ENCODE measurements at regions not wholly inside any gene's neighbourhood (a gene's known extent, or its start where the extent isn't known, plus 50 kb on each side); places are given as distances from the start of the nearest gene placed in this dataset.

DNA sequence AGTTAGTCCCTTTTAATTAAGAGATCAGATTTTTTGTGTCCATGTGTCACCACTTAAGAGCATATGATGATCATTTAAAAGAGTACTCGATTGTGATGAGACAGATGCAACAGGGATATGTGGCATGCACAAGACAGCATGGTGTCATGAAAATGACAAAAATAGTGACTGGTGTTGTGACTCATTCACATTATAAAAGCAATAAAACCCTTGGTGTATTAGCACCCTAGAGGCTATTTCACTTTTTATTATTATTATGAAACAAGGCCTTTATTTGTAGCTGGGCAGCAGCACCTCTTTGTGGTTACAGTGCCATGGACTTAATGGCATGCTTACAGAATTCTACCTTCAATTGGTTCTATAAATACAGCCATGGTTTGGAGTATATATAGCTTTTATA is 1296.0 kb upstream of the ZEB2 start:
- H3K4me1 Mint-ChIP-seq: no peaks in the 10 kb centered on the region
- no peaks in the 10 kb centered on the region for H3K36me3 Mint-ChIP-seq (ENCODE audit: low read depth)
- H3K9me3 ChIP-seq (ENCODE audit: control insufficient read depth, low read length, poor library complexity, severe bottlenecking): no peaks in the 10 kb centered on the region
- DNase-seq (no peak), ATAC-seq (no peak)
- H3K27me3 Mint-ChIP-seq: no peaks in the 10 kb centered on the region
- no peak overlapping the region for H3K27ac Mint-ChIP-seq
- H3K4me3 Mint-ChIP-seq: no peak overlapping the region

DNA sequence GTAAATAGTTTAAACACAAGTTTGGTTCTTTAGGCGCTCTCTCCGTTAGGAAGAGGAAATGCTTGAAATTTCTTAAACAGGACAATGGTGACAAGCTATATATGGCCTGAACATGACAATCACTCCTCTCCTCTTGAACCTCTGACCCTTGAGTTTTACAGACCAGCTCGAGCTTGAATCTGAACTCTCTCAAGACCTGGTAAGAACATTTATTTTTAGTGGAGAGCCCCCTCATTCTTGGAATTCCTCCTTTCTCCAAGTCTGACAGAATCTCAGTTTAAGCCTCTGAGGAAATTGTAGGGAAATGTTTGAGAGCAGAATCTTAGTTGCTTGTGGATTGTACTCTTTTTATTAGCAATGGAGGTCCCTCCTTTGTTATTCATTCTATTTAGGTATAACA is 1293.6 kb upstream of the ZEB2 start:
- Mint-ChIP-seq H3K4me3 (no peak overlapping the region), H3K4me1 (no peaks in the 10 kb centered on the region), H3K36me3 (ENCODE audit: low read depth) (no peaks in the 10 kb centered on the region), H3K27me3 (no peaks in the 10 kb centered on the region), H3K27ac (no peak overlapping the region)
- no peaks in the 10 kb centered on the region for H3K9me3 ChIP-seq (ENCODE audit: control insufficient read depth, low read length, poor library complexity, severe bottlenecking)
- DNase-seq (no peak), ATAC-seq (no peak)

DNA sequence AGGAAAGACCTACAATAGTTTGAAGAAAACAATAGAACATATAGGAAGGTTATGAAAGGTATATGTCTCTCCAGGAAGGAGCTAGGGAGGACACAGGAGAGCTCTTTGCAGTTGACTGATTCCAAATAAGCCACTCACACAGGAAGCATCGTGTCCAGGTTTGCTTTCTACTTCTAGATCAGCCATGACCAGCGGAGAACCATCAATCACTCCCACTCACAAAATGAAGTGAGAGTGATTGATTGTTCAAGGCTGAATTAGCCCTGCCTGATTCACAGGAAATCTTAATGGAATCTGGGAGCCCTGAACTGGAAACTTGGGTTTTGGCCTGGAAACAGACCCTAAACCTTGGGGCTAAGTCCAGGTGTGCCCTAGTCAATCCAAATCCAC is 1292.2 kb upstream of the ZEB2 start:
- Mint-ChIP-seq H3K27me3 (no peaks in the 10 kb centered on the region), H3K27ac (no peak overlapping the region), H3K36me3 (ENCODE audit: low read depth) (no peaks in the 10 kb centered on the region), H3K4me1 (no peaks in the 10 kb centered on the region), H3K4me3 (no peak overlapping the region)
- no peak for DNase-seq
- ATAC-seq: no peak
- no peaks in the 10 kb centered on the region for H3K9me3 ChIP-seq (ENCODE audit: control insufficient read depth, low read length, poor library complexity, severe bottlenecking)

DNA sequence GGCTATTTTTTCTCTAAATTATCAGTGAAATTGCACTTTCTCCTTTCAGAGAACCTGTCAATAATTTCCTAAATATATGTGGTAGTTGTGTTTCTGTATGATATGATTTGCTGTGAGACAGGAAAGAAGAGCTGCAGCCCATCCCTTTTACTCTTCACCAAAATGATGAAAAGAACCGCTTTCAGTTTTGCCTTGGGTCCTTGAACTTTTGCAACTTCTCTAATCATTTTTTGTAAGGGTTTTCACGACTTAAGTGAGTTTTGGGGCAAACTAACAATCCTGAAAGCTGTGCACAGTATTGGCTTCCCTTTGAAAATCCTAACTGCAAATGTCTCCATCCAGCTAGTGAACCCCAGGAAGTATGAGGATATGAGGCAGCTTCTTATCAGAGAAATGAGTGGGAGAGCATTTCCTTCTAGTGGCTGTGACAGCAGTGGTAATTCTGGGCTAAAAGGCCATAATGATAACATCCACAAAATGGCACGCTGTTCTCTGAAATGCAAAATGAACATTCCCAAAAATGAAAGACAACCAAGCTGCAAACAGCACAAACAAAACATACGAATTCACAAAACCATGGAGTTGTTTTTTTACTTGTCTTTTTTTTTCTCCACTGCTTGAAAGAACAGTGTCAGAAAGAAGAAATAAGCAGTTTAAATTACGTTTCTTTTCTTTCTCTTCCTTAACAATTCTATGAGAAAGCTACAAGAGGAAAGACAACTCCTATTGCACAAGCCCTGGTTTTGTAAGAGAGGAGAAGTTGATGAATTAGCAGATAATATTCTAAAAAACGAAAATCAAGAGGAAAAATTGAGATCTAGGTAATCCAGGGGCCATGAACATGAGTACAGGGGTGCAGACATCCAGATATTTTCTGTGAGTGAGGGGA is 1291.6 kb upstream of the ZEB2 start:
- H3K27ac Mint-ChIP-seq: no peak overlapping the region
- ATAC-seq (no peak), DNase-seq (no peak)
- H3K36me3 Mint-ChIP-seq (ENCODE audit: low read depth): no peaks in the 10 kb centered on the region
- no peaks in the 10 kb centered on the region for H3K27me3 Mint-ChIP-seq
- no peaks in the 10 kb centered on the region for H3K9me3 ChIP-seq (ENCODE audit: control insufficient read depth, low read length, poor library complexity, severe bottlenecking)
- no peak overlapping the region for H3K4me3 Mint-ChIP-seq
- H3K4me1 Mint-ChIP-seq: no peaks in the 10 kb centered on the region

DNA sequence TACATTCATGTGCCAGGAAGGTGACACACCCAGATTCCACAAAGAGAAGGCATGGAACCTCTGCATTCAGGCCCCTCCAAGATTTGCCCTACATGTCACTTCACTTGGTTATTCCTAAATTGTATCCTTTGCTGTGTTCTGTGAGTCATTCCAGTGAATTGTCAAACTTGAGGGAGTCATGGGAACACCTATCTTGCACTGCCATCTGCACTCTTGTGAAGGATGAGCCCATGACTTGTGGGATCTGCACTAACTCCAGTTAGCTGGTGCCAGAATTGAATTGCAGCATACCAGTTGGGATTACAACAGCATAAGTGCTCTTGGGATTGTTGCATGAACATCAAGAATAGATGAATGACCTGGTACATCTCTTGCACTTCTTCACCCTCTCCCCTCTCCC is 1288.0 kb upstream of the ZEB2 start:
- Mint-ChIP-seq H3K27me3 (no peaks in the 10 kb centered on the region), H3K36me3 (ENCODE audit: low read depth) (no peaks in the 10 kb centered on the region), H3K27ac (no peak overlapping the region), H3K4me3 (no peak overlapping the region), H3K4me1 (no peaks in the 10 kb centered on the region)
- no peaks in the 10 kb centered on the region for H3K9me3 ChIP-seq (ENCODE audit: control insufficient read depth, low read length, poor library complexity, severe bottlenecking)
- ATAC-seq: no peak
- no peak for DNase-seq

DNA sequence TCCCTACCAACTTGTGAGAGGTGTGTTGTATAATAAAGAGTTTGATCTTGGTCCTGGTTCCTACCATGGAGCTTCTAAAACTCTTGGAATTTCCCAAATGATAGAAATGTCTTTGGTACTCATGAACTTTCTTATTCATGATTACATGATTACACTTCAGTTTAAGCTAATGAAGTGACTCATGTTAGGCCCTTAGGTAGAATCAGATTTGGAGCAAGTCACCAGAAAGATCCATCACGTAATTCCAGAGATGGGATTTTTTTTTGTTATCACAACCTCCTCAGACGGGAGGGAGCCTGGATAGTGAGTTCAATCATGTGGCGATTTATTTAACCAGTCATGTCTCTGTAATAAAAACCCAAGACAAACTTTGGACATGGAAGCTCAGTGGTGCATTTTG is 1287.6 kb upstream of the ZEB2 start:
- no peak for ATAC-seq
- H3K4me3 Mint-ChIP-seq: no peak overlapping the region
- H3K36me3 Mint-ChIP-seq (ENCODE audit: low read depth): no peaks in the 10 kb centered on the region

DNA sequence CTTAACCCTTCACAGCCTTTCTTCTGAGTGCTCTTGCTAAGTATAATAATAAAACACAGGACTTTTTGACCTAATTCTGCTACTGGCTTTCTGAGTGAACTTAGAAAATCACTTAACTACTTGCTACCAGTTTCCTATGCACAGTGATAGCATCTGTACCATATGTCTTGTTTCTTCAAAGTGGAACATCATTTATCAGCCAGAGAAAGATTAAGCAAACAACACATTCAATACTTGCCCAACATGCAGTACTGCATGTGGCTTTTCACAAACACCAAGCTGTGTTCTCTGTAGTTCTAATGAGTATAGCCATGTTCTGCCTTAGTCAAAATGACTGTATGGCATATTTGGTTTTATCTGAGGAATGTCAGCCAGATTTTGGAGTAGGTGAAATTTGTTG is 1286.6 kb upstream of the ZEB2 start:
- no peaks in the 10 kb centered on the region for H3K4me1 Mint-ChIP-seq
- no peak overlapping the region for H3K27ac Mint-ChIP-seq
- DNase-seq: no peak
- no peaks in the 10 kb centered on the region for H3K27me3 Mint-ChIP-seq
- no peak overlapping the region for H3K4me3 Mint-ChIP-seq
- no peak for ATAC-seq
- no peaks in the 10 kb centered on the region for H3K9me3 ChIP-seq (ENCODE audit: control insufficient read depth, low read length, poor library complexity, severe bottlenecking)
- H3K36me3 Mint-ChIP-seq (ENCODE audit: low read depth): no peaks in the 10 kb centered on the region

More for the DNA sequence above, 1287.6 kb upstream of the ZEB2 start:
- DNase-seq: no peak
- no peaks in the 10 kb centered on the region for H3K27me3 Mint-ChIP-seq
- H3K27ac Mint-ChIP-seq: no peak overlapping the region
- no peaks in the 10 kb centered on the region for H3K4me1 Mint-ChIP-seq
- no peaks in the 10 kb centered on the region for H3K9me3 ChIP-seq (ENCODE audit: control insufficient read depth, low read length, poor library complexity, severe bottlenecking)

DNA sequence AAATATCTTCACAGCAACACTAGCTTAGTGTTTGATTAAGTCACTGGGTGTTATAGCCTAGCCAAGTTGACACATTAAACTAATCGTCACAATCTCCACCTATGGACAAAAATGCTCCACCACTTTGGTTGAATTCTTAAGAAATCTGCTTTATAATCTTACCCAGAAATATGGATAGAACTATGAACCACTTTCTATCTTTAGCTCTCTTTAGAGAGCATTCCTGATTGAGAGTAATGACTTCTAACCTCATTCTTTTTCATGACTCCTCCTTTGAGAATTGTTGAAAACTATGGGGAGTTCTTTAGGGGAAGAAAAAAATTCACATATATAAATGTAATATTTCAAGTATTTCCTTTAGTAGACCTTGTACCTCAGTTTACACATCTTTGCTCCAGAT is 1282.2 kb upstream of the ZEB2 start:
- H3K4me1 Mint-ChIP-seq: no peaks in the 10 kb centered on the region
- no peaks in the 10 kb centered on the region for H3K9me3 ChIP-seq (ENCODE audit: control insufficient read depth, low read length, poor library complexity, severe bottlenecking)
- no peak overlapping the region for H3K4me3 Mint-ChIP-seq
- no peaks in the 10 kb centered on the region for H3K27me3 Mint-ChIP-seq
- ATAC-seq (no peak), DNase-seq (no peak)
- H3K27ac Mint-ChIP-seq: no peak overlapping the region
- no peaks in the 10 kb centered on the region for H3K36me3 Mint-ChIP-seq (ENCODE audit: low read depth)

DNA sequence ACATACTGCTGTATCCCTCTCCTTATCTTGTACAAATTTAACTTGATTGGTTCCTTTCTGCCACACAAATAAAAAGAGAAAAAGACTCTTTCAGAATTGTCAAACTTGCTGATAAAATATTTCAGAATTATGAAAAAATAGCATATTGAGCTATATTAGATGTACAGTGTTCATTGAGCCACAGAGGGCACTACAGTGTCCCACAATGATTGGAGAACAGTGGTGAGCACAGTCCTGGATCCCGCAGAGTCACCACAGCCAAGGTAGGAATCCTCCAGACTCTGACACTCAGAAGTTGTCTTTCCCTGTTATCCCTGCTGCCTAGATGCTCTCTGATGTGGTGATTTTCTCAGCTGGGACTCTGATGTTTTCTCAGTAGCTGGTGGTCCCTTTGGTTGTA is 1281.3 kb upstream of the ZEB2 start:
- ATAC-seq (no peak), DNase-seq (no peak)
- H3K27me3 Mint-ChIP-seq: no peaks in the 10 kb centered on the region
- no peak overlapping the region for H3K27ac Mint-ChIP-seq
- H3K9me3 ChIP-seq (ENCODE audit: control insufficient read depth, low read length, poor library complexity, severe bottlenecking): no peaks in the 10 kb centered on the region
- H3K4me3 Mint-ChIP-seq: no peak overlapping the region
- H3K36me3 Mint-ChIP-seq (ENCODE audit: low read depth): no peaks in the 10 kb centered on the region
- H3K4me1 Mint-ChIP-seq: no peaks in the 10 kb centered on the region

DNA sequence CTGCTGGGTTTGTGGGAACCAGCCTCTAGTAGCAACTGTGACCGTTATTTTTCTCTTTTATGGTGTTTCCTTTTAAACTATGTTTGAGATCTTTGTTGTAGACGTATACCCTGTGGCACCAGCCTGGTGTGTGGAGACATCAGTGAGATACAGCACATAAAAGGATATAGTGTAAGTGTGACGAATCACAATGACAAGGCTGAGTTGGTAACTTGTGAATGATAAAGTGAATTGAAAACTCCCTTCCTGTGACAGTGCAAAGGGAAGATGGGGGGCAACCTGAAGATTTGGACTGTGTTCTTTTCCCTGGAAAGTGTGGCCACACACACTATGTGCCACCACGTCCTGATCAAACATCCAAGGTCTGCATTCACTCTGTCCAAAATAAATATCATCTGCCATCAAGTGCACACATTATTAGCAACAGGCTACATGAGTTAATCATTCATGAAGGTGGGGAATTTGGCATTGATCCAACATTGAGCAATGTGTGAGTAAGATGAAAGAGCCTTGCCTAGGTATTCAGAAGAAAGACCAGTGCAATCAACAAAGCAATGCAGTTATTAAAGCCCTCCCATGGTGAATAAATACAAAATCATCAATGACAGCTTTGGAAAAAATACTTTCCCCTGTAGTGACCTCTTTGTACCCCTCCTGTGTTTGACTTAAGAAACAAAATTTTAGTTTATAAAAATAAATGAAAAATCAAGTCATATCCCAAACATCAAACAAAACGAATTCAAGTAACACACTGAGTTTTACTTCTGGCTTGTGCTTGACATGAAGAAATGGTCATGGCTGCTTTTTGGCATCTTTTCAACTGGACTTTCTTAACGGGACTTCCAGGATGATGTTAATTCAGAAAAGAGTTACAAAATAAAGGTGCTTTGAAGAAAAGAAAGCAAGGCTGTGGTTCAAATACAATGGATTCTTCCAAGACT is 1280.5 kb upstream of the ZEB2 start:
- Mint-ChIP-seq H3K27me3 (no peaks in the 10 kb centered on the region), H3K36me3 (ENCODE audit: low read depth) (no peaks in the 10 kb centered on the region), H3K4me1 (no peaks in the 10 kb centered on the region), H3K27ac (no peak overlapping the region), H3K4me3 (no peak overlapping the region)
- ATAC-seq (no peak), DNase-seq (no peak)
- no peaks in the 10 kb centered on the region for H3K9me3 ChIP-seq (ENCODE audit: control insufficient read depth, low read length, poor library complexity, severe bottlenecking)

DNA sequence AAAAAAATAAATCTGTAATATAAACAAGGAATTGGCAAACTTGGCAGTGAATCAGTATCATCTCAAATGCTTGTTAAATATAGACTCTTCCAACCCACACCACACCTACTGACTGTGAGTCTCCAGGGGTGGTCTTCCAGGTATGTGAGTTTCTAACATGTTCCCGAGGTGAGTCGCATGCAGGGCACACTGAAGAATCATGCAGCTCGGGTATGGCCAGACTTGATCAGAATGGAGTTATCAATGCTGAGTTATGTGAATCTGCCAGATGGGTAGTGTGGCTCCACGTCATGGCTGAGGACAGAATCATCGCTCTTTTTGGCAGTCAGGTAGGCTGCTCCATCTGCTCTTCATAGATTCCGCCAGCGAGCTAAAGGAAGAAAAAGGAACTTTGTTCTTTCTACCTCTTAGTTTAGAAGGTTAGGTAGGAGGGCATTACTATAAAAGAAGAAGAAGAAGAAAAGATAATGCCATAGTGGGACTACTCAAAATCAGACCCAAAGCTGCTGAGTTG is 1279.7 kb upstream of the ZEB2 start:
- no peaks in the 10 kb centered on the region for H3K36me3 Mint-ChIP-seq (ENCODE audit: low read depth)

DNA sequence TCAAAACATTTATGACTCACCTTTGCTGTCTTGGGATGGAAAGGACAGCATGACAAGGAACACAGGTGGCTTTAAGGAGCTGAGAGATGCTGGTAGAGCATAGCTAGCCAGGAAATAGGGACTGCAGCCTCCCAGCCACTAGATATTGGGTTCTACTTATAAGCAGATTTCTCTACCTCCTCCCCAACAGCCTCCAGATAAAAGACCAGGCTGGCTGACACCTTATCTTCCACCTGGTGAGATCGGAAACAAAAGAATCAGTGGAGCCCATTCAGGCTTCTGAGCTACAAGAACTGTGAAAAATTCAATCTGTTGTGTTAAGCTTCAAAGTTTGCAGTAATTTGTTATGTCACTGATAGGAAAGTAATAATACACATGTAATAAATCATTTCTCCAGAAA is 1278.5 kb upstream of the ZEB2 start:
- H3K4me1 Mint-ChIP-seq: no peaks in the 10 kb centered on the region

More for the DNA sequence above, 1279.7 kb upstream of the ZEB2 start:
- H3K9me3 ChIP-seq (ENCODE audit: control insufficient read depth, low read length, poor library complexity, severe bottlenecking): no peaks in the 10 kb centered on the region
- H3K27ac Mint-ChIP-seq: no peak overlapping the region
- no peaks in the 10 kb centered on the region for H3K4me1 Mint-ChIP-seq
- H3K4me3 Mint-ChIP-seq: no peak overlapping the region
- H3K27me3 Mint-ChIP-seq: no peaks in the 10 kb centered on the region
- no peak for ATAC-seq
- DNase-seq: no peak

DNA sequence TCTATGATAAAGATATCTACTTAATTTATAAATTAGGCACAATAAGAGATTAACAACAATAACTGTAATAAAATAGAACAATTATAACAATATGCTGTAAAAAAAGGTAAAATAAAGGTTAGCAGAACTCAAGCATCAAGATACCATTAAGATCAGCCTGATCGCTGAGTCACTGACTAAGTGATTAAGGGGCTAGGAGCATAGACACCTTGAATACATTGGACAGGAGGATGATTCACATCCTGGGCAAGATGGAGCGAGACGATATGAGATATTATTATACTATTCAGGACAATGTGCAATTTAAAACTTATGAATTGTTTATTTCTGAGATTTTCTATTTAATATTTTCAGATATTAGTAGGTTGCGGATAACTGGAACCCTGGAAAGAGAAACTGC is 1277.8 kb upstream of the ZEB2 start:
- Mint-ChIP-seq H3K27me3 (no peaks in the 10 kb centered on the region), H3K27ac (no peak overlapping the region), H3K36me3 (ENCODE audit: low read depth) (no peaks in the 10 kb centered on the region), H3K4me3 (no peak overlapping the region), H3K4me1 (no peaks in the 10 kb centered on the region)
- no peaks in the 10 kb centered on the region for H3K9me3 ChIP-seq (ENCODE audit: control insufficient read depth, low read length, poor library complexity, severe bottlenecking)
- no peak for DNase-seq
- no peak for ATAC-seq

More for the DNA sequence above, 1278.5 kb upstream of the ZEB2 start:
- H3K4me3 Mint-ChIP-seq: no peak overlapping the region
- DNase-seq: no peak
- no peaks in the 10 kb centered on the region for H3K27me3 Mint-ChIP-seq
- no peaks in the 10 kb centered on the region for H3K36me3 Mint-ChIP-seq (ENCODE audit: low read depth)
- no peaks in the 10 kb centered on the region for H3K9me3 ChIP-seq (ENCODE audit: control insufficient read depth, low read length, poor library complexity, severe bottlenecking)
- H3K27ac Mint-ChIP-seq: no peak overlapping the region
- no peak for ATAC-seq
